22Rv1 (cell line): ENCODE measurements at regions not wholly inside any gene's neighbourhood (a gene's known extent, or its start where the extent isn't known, plus 50 kb on each side); places are given as distances from the start of the nearest gene placed in this dataset.
"Not testable (repeated sequence)": the region's sequence is repeated elsewhere in the genome, so short reads cannot be mapped to it uniquely, and the experiment has no call there.

Experiments used
- CTCF ChIP-seq: fragments of 450-650 bp; IDR thresholded peaks from 2 replicates; pipeline ENCODE4 v1.5.1; 2017; ENCODE audit warnings: mild to moderate bottlenecking
- ZFX ChIP-seq: fragments of 450-650 bp; IDR thresholded peaks from 2 replicates; pipeline ENCODE4 v1.6.1; 2017; ENCODE audit warnings: antibody characterized with exemption, borderline replicate concordance

GRCh38 chr22:16665610-16666009 lies 73.0 kb upstream of the CCT8L2 start:
- not testable (repeated sequence) for TF ChIP-seq CTCF, ZFX
